GM19467 (cell line): ENCODE measurements at regions not wholly inside any gene's neighbourhood (a gene's known extent, or its start where the extent isn't known, plus 50 kb on each side); places are given as distances from the start of the nearest gene placed in this dataset.
"Not testable (repeated sequence)": the region's sequence is repeated elsewhere in the genome, so short reads cannot be mapped to it uniquely, and the experiment has no call there.

Experiments
- ATAC-seq: cut with Tn5 transposase; IDR thresholded peaks from one replicate; pipeline ENCODE4 v1.9.1; 2021; ENCODE audit warnings: mild to moderate bottlenecking, moderate library complexity; ENCODE audit not compliant: unreplicated experiment

DNA sequence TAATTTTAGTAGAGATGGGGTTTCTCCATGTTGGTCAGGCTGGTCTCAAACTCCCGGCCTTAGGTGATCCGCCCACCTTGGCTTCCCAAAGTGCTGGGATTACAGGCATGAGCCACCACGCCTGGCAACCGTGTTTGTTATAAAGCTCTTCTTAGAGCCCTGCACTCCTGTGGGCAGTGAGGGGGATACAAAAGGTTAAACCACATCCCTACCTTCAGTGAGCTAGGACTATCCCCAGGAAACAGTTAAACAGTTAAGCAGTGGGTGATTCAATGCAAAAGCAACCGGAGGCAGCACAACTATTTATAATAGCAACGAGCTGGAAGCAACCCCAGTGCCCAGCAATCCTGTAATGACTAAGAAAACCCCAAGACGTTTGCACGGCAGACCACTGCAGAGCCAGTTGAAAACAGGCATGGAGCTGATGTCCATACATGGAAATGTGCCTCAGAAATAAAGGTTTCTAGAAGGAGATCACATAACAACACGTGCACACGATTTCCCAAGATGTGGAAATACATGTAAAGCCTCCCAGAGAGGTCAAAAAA lies 107.2 kb upstream of the LYZL2 start:
- ATAC-seq: peak; percentile 68

DNA sequence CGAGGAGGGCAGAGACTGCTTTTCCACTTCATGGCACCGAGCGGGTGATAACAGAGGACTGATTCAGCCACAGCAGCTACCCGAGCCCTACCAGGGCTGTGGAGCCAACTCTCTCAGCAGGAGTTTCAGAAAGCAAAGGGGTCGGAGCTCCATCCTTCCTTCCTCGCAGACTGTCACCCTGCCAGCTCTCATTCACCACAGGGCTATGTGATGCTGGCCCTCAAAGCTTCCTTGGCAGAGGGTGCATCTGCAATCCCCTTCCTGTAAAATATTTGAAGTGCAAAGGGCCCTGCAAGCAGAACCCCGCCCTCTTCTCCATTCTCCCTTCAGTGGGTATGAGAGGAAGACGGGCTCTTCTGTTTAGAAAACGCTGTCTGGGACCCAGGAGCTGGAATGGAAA lies 105.3 kb upstream of the LYZL2 start:
- ATAC-seq: no peak

DNA sequence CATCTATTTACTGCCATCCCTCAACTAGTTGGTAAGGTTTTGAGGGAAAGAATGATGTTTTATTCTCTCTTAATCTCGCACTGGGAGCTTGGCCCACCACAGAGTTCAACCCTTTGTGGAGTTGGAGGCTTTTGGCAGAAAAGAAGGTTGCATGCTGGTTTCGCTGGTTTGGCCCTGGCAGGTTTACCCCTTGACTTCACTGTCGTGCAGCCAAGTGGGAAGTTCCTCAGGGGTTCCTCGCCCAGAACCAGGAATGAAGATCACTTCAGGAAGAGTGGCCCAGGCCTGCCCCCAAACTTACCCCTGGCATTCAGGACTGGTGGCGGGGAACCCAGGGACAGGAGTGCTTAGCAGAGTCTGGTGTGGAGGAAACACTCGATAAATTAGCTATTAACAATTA lies 103.1 kb upstream of the LYZL2 start:
- ATAC-seq: no peak

DNA sequence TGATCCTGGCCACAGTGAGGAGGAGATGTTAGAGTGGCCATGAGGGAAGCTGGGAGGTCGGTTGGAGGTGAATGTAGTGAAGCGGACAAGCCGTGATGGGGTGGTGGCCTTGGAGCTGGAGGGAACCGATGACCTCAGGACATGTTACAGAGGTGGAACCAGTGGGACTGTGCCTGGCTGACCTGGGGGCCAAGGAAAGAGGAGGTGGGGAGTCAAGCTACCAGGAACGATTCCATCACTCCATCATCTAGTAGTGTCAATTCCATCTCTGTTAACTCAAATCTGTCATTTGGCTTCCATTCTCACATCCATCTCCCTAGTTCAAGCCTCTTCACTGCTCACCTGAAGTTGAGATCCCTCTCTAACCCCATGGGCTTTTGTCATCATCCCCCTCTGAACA lies 102.4 kb upstream of the LYZL2 start:
- ATAC-seq: no peak

DNA sequence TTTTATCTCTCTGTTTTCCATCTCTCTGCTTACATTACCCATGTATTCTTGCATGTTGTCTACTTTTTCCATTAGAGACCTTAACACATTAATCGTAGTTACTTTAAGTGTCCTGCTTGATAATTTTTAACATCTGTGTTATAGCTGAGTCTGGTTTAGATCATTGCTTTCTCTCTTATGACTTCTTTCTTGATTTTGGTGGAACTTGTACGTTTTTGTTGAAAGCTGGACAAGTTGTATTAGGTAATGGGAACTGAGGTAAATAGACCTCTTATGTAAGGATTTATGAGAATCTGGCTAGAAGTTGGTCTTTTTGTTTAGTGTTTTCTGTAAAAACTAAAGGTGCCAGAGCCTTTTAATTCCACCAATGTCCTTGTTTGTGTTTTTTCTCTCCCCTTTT lies 100.8 kb upstream of the LYZL2 start:
- ATAC-seq: no peak

DNA sequence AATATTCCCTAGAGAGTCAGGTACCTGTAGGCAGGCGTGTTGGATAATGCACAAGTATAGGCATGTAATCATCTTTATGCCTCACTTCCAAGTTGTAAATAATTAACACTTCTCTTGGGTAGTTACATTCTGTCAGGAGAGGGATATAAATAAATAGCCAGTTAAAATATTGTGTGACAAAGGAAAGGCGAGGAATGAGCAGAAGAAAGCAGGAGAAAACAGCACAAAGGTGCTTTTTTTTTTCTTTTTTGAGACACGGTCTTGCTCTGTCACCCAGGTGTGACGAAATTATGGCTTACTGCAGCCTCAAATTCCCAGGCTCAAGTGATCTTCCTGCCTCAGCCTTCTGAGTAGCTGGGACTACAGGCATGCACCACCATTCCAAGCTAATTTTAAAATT lies 99.2 kb upstream of the LYZL2 start:
- no peak for ATAC-seq

DNA sequence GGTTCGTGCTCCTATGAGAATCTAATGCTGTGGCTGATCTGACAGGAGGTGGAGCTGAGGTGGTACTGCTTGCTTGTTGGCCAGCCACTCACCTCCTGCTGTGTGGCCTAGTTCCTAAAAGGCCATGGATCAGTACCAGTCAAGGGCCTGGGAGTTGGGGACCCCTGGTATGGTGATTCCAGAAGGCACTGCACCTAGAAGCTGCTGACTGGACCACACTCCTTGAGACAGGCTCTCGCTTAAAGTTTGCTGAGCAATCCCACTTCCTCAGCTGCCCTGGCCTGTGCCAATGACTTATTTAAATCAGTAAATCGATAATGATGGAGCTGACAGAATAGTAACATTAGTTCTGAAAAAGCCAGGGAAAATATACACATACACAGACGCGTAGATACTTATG lies 98.6 kb upstream of the LYZL2 start:
- ATAC-seq: no peak

DNA sequence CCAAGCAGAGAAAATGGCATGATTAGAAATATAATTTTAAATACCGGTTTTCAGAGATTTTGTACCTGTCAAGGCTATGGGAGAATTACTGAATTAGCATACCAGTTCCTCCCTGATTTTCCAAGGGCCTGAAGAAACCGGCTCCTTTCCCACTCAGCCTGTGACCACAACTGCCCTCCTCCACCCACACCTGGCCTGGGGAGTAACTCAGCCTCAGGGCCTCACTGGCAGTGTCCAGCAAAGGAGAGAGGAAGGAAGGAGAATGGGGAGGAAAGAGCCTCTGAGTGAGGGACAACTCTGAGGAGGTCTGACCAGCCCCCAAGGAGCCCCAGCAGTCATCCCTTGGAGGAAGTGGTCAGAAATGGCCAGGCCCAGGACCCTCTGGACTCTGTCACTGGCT lies 98.0 kb upstream of the LYZL2 start:
- ATAC-seq: no peak

DNA sequence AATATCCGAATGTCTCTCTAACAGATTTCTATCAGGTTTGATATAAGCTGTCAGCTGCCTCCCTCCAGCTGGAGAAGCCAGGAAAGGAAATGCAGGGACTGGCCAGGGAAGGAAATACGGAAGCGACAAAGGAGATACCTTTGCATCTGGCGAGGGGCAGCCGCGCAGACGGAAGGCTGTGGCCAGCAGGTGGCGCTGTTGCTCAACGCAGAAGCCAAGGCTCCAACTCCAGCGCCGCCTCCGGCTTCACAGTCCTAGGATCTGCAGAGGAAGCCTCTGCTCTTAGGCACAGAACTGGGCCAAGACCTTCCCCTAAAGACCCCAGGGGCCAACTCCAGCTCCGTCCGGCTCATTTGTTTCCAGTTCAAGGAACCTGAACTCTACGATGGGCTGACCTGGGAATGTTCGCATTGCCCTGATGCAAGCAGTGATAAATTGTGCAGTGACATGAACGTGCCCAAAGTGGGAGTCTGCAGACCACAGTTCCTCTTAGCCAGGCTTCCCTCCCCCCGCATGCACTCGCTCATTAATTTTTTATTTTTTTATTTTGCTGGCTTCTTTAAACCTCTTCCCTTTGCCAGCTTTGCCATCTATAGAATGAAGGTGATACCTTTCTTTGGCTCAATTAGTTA lies 97.3 kb upstream of the LYZL2 start:
- peak; percentile 75 for ATAC-seq

DNA sequence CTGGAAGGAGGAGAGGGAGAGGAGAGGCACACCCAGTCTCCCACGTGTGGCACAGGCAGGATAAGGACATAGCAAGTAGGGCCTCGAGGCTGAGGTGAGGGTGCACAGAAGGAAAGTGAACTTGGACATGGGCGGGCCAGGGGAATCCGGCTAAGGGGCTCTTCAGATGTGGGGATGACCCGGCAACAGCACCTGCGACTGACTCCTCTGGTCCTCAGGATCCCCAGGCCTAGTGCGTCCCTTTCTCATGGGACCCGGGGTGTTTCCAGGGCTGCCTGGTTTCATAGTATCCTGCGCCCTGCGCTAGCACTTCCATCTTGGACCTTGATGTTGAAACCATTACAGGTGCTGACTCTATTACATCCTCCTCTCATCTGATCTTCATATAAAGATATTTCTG lies 96.1 kb upstream of the LYZL2 start:
- ATAC-seq: no peak

DNA sequence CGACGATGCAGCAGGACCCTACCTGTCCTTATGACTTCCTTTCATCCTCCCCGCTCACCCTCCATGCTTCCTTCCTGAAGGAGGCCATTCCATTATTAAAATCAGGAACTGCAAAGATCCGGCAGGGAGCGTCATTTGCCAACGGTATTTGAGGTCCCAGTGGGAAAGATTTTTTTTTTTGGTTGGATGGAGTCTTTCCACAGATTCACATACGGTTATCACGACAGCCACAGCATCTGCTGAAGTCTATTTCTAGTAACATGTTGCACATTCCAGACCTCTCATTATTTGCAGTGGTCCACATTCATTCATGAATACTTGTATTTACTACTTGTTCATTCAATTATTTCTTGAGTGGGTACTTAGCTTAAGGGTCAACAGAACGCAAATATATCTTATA lies 94.7 kb upstream of the LYZL2 start:
- no peak for ATAC-seq

DNA sequence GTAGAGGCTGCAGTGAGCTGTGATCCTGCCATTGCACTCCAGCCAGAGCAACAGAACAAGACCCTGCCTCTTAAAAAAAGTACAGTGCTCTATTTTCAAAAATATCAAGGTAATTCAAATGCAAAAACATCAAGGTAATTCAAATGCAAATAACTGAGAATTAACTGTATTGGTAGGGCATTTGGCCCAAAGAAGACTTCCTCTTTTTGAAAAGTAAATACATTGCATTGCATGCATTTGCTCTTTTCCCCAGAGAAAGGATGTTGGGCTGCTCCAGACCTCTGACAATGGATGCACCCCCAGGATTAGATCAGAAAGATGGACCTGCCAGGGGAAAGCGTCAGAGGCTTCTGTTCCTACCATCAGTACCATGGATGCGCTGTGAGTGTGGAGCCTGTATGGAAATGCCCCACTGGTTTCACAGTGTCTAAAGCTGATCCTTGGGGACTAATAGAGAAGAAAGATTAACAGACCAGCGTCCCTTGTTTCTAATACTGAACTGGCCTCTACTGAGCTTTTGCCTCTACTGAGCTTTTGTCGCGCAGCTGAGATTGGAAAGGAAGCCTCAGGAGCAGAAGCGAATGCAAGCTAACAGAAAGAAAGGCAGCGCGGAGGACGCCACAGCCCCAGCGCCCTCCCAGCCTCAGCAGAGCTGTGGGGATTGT lies 93.5 kb upstream of the LYZL2 start:
- ATAC-seq: no peak

DNA sequence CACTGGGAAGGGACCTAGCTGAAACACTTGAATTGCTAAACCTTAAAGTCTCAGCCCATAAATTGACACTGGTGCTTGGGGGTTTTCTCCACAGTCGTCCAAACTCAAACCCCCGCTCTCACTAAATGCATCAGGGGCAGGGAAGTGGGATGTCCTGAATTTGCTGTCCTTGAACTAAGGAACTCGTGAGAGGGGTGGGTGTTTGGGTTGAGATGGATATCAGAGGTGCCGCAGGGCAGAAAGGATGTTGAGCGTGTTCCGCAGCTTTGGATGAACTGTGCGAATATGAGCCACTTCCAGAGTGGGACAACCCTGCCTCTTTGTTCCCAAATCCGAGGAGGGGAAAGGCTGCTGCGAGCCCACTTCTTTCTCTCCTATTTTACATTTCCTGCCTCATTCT lies 90.3 kb upstream of the LYZL2 start:
- ATAC-seq: no peak

DNA sequence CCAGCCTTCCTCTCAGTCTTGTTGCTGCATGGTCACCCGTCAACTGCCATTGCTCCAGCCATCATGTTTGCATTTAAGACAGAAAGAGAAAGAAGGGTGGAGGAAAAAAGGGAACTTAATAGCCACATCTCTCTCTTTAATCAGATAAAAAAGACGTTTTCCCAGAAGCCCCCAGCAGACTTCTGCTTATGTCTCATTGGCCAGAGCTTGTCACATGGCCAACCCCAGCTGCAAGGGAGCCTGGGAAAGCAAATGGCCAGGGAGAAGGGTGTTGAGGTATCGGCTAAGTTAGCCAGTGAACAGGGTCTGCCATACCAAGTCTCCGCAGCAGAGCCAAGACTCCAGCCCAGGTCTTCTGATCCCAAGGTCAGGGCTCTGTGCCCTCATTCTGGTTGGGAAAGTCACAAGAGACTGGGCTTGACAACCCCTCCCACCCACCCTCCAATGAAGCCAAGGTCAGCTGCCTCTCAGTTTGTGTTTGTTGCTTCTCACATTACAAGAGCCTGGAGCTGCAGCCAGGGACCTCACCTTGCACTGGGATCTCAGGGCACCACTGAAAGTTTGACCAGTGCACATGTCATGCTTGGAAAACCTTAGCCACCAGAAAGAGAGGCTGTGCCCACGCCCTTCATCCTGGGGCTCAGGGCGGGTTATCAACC lies 80.3 kb upstream of the LYZL2 start:
- ATAC-seq: no peak

DNA sequence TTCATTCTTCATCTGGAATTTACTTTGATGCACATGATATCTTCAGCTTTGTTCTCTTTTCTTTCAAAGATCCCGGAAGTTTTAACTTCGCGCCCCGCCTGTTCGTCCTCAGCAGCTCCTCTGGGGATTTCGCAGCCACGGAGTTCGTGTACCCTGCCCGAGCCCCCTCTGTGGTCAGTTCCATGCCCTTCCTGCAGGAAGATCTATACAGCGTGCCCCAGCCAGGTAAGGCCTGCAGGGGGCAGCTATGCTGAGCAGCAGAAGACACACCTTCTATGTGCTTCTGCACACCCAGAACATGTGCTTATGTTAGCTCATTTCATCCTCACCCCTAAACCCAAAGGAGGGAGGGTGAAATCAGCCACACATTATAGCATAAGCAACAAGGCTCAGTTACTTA lies 79.7 kb upstream of the LYZL2 start:
- no peak for ATAC-seq

DNA sequence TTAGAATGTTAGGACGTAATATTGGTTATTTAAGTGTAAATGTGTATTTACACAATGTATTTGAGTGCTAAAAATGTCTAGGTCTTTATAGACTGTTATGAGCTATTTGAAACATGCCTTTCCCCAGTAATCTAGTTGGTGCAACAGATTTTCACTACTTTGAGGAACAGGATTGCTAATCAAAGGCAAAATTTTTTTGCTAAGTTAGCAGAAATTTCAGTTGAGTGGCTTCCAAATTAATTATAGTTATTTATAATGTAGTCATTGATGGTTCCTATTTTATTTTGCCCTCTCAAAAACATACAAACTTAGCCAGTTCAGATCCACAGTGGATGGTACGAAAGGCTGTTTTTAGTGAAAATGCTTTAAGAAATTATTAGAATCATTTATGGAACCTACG lies 78.7 kb upstream of the LYZL2 start:
- no peak for ATAC-seq

DNA sequence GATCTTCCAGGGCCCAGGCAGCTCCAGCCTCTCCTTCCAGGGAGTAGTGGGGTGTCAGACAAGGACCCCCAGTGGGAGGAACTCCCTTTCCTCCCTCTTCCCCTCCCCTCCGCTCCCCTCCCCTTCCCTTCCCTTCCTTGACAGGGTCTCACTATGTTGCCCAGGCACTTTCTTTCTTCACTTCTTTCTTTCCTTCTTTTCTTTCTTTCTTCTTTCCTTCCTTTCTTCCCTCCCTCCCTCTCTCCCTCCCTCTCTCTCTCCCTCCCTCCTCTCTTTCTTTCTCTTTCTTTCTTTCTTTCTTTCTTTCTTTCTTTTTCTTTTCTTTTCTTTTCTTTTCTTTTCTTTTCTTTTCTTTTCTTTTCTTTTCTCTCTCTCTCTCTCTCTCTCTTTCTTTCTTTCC lies 76.6 kb upstream of the LYZL2 start:
- ATAC-seq: not testable (repeated sequence)

DNA sequence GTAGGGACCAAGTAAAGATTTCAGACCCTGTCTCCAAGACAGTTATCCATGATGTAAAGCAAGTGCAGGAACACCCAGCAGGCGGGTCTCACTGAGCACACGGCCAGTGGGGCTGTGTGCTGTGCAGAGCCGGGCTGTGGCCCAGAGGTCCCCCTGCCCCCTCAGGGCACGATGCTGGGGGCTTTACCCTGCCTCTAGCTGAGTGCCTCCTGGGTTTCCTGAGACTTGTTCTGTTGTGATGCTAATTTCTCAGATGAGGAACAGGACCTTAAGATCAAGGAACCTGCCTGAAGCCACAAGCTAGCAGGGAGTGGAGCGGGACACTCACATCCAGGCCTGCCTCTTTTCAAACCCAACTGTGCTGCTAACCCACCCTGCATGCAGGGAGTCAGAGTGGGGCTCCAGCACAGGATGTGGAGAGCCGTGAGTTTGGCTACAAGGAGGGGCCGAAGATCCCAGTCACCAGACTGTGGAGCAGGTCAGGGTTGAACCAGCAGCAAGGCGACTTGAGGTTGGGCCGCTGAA lies 76.1 kb upstream of the LYZL2 start:
- peak; percentile 7 for ATAC-seq

DNA sequence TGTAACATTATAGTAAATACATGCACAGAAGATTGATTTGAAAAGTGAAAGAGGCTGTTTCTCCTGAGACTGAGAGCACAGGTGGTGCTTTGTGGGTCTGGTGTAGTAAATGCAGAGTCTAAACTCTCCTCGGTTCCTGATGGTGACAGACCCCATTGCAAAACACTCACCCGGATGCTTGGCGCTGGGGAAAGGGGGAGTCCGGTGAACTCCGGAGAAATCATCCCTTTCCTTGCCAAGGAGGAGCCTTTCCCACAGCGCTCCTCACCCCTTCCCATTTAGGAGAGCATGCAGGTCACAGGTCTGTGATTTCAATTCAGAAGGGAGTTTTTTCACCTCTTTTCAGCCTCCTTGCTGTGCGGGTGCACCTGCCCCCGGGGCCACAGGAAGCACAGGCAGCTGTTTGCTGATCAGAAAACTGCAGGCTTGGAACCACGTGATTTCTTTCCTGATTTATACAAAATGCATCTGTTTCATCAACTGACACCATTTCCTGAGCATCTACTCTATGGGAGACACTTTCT lies 75.6 kb upstream of the LYZL2 start:
- peak; percentile 49 for ATAC-seq

DNA sequence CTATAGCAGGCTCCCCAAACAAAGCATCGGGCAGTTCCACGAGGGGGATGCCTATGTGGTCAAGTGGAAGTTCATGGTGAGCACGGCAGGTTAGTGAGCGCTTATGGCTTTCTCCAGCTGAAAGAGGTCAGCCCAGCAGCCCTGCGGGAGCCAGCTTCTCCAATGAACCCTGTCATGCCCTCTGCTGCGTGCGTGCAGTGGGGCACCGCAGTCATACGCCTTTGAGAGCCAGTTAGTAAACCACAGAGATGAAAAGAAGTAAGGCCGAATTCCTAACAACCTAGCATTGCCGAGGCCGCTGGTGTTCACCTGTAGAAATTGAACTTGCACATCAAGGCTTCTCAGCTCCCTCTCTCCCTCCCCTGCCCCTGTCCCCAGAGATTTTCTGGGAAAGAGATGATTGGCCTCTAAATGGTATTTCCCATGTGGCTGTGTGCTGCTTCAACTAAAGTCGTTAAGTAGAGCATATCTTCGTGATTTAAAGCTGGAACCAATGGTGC lies 75.1 kb upstream of the LYZL2 start:
- ATAC-seq: peak; percentile 1

DNA sequence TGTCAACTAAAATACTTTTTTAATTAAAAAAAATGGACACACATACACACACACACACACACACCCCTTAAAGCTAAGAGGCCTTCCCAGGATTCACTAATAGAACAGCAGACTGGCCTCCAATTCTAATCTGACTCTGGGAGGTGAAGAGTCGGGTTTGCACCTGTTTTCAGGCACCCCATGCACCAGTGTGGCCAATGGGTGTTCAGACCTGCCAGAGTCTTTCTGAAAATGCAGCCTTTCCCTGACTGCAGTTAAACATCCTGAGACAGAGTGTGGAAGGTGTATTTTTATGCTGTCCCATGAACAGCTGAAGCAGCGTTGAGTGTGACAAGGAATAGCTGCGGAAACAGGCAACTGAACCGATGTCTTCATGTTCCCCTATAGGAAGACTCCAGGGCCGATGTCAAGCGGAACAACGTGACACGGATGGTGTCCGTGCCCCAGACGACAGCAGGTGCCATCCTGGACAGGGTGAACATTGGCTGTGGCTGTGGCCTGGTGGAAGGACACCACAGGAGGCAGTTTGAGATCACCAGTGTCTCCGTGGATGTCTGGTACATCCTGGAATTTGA lies 74.6 kb upstream of the LYZL2 start:
- no peak for ATAC-seq
